HG03280 (cell line): ENCODE measurements at regions not wholly inside any gene's neighbourhood (a gene's known extent, or its start where the extent isn't known, plus 50 kb on each side); places are given as distances from the start of the nearest gene placed in this dataset.

Experiments used
- ATAC-seq: cut with Tn5 transposase; IDR thresholded peaks from one replicate; pipeline ENCODE4 v1.9.1; 2021; ENCODE audit warnings: mild to moderate bottlenecking, moderate library complexity; ENCODE audit not compliant: unreplicated experiment

DNA sequence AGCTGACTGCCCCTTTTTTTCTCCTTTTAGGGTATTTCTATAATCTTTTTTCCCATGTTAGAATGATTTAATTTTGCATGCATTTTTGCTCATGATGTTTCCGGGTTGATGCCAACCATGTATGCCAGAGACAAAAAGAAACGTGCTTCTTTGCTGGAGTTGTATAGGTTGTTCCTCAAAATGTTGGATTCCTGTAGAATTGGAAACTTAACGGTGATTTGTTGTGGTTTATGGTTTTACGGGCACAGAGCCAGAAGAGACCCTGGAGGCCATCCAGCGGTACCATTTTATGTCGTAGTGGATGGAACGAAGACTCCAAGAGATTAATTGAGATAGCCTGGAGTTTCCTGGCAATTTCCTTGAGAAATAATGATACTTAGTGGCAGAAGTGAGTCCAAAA is 481.5 kb upstream of the RGMA start:
- no peak for ATAC-seq

DNA sequence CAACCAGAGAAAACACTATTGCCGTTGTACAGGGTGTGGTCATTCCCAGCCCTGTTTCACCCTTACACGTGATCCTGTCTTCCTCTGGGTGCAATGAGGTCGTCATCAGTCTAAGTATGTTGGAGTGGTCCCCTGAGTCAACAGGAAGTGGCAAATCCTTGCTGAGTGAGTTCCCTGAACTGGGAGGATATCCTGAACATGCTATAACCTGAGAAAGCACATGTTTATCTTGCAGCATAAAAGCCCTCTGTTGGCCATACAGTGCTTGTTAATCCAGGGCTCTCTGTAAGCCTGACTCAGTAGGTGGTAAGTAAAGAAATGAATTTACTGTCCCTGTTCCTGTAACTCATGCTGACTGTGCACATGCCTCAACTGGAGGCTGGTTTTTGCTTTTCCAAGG is 477.8 kb upstream of the RGMA start:
- ATAC-seq: no peak

DNA sequence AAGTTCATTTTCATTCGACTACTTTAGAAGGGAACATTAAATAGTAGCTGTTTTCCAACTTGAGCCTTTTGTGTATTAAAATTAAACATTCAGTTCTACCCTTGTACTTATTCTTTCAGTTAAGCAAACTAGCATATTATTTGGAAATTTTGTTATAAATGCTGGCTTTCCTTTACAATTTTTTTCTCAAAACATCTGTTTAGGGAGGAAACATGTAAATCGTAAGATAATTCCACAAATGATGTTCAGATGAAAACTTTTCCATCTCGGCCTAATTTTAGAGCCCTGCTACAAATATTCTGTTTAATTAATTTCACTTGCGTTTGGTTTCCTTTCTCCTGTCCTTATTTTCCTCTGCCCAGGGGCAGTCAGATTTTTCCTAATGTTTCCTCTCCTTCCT is 476.2 kb upstream of the RGMA start:
- ATAC-seq: no peak

DNA sequence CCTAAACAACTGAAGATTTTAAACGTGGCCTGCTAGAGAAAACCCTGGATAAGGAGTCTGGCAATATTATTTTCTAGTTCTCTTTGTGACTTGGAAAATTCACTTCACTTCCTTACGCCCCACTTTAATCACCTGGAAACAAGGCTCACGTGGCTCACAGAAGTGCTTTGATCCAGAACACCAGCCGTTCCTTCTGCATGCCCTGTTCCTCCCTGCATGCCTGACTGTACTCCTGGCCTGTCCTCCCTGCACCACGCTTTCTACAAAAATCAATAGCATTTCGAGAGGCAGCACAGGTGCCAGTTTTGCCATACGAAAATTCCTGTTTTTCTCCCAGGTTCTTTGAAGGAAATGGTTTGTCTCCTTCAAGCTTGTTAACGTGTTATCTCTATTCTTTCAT is 474.2 kb upstream of the RGMA start:
- no peak for ATAC-seq

DNA sequence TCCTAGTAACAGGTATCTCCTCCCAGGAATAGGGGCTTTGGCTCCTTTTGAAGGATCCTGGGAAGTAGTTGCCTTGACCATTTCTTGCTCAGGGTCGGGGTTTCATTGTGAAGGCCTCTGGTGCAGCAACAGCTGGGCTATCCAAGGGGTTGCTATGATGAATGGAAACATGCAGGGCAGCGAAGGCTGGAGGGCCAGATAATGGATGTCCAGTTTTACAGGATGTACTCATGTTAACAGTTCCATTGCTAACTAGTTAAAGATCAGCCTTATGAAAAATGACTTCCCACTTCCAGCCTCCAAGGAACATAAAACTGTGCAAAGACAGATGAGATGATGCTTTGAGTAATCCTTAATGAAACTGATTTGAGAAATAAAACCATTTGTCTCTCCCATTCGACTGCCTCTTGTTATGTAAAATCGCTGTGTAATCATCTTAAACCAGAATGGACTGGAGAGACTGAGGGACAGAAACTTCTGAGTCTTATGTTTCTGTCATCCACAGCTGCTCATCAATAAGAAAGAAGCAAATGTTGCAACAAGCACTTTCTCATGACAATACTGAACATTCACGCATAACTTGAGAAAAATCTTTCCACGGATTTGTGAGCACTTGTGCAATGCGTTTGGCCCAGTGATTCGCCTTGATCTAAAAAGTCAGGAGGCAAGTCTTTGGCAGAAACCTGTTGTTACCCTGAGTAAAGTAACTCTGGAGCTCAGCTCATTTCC is 473.5 kb upstream of the RGMA start:
- ATAC-seq: no peak

DNA sequence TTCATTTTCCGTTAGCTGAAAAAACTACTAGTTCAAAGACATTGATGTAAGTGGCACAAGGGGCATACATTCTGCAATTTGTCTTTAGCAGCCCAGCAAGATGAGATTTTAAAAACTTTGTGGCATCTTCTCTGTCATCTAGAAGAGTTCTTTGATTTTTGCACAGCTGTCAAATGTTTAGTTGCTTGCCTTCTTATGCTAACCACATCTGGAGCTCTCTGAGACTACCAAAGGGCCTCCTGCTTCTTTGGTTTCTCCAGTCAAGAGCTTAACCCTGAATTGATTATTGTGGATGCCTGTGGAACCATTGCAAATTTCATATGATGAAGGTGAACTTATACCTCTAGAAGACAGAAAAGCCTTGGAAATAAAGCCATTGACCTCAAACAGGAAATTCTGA is 468.7 kb upstream of the RGMA start:
- no peak for ATAC-seq

DNA sequence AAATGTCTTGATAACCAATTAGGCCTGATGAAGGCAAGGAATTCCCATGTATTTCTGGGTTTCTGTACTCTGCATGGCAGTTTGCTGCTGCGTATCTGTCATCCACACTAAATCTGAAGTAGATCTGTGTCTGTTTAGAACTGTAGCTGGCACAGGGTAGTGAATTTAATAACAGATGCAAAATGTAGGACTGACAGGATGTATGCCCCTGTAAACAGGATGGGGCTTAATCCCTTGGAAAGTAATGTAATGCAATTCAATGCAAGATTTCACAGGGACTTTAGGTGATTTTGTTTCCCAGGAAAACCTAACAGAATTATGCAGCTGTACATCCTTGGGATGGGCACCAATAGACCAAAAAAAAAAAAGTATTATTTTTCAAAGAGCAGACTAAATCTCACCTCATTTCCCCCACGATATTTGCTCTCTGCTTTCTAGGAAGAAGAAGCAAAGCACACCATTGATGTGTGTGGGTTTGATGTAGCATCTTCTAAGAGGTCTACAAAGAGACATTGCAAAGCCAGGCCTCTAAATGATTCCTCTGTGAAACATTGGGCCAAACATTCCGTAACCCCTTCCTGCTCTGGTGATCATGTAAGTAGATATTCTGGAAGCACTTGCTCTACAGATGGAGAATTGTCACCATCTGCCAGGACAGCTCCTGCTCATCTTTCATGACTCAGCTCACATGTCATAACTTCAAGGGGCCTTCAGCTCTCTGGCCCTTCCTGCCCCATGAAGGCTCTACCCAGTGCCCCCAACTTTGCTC is 464.3 kb upstream of the RGMA start:
- no peak for ATAC-seq

DNA sequence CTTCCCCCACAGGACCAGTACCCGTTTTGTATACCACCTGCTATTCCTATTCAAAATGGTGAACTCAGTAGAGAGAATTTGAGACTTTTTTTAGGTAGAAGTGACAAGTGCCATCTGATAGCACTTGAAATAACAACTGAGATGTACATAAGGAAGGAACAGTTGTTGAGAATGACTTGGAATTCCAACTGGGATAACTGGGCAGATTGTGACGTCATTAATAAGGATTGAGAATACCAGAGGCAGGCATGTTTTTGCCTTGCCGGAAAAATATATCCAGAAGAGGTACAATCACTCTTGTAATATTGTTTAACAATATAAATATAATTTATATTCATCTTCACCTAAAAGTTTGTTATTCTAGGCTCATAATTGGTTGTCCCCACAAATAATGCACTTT is 454.1 kb upstream of the RGMA start:
- no peak for ATAC-seq

DNA sequence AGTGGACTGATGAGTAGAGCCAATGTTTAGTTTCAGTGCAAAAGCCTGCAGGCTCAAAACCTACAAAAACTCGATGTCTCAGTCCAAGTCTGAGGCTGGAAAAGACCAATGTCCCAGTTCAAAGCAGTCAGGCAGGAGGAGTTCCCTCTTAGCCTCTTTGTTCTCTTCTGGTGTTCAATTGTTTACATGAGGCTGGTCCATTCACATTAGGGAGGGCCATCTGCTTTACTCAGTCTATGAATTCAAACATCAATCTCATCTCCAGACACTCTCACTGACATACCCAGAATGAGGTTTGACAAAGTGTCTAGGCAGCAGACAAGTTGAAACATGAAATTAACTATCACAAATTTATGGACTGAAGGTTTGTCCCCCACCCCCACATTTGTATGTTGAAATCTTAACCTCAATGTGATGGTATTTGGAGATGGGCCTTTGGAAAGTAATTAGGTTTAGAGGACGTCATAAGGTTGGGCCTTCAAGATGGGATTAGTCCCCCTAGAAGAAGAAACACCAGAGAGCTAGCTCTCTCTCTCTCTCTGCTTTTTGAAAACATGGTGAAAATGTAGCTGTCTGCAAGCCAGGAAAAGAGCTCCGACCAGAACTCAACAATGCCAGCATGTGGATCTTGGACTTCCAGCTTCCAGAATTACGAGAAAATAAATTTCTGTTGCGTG is 438.5 kb upstream of the RGMA start:
- no peak for ATAC-seq

DNA sequence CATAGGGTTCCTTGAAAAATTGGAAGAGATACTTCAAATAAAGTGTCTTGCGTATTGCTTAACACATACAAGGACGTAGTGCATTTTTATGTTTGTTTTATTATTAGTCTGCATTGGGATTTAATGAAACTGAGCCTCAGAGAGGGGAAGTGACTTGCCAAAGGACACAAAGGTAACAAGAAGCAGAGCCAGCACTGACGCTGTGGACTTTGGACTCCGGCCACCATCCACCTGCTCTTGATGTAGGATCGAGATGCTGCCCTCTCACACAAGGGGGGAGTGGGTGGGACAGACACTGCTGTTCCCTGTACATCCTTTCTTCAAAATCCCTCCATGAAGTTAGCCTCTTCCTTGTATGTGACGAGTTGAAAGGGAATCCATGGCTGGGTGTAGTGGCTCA is 435.4 kb upstream of the RGMA start:
- ATAC-seq: no peak

DNA sequence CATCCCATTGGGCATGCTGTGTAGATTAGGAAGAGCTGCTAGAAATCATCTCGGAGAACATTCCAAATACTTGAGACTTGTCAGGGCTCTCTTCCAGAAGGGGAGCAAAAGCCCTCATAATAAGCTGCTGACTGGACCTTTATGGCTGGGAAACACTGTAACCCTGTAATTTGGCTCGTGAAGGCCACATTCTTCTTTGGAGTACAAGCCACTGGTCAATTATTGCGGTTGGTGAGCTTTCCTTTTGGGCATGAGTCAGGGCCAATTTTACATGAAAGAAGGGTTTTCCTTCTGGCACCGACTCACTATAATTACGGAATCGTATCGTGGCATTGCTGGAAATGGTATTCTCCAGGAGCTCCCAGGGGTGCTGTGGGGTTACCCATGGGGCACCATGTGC is 434.5 kb upstream of the RGMA start:
- no peak for ATAC-seq

DNA sequence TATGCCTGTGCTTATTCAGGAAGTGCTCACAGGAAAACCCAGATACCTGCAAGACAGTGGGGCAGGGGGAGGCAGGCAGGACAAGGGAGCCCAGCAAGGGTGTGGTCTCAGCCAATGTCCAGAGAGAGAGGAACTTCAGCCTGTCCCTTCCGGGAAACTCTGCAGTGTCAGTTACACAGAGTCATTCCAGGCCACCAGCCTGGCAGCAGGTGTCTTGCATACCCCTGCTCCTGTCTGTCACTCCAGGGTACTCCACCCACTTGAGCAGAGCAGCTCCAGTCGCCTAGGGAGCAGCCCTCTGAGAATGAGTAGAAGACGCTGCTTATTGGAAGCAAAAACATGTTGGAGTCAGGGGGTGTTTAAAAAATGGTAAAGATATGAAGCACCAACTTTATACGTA is 431.2 kb upstream of the RGMA start:
- ATAC-seq: no peak

DNA sequence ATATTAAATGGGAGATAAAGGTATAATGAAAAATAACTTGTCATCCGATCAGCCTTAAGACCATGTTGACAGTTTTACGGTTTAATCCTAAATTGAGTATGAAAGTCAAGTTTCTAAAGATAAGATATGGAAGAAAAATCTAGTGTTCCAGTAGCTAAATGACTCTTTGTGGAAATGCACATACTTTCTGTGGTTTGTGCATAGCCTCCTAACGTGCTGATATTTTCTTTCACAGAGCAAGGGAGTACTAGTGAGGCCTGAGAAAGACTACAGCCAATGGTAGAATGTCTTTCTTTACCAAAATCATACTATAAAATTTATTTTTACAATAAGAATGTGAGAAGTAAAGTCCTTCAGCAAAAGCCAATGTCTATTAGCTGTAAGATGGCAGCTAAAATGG is 430.6 kb upstream of the RGMA start:
- no peak for ATAC-seq

DNA sequence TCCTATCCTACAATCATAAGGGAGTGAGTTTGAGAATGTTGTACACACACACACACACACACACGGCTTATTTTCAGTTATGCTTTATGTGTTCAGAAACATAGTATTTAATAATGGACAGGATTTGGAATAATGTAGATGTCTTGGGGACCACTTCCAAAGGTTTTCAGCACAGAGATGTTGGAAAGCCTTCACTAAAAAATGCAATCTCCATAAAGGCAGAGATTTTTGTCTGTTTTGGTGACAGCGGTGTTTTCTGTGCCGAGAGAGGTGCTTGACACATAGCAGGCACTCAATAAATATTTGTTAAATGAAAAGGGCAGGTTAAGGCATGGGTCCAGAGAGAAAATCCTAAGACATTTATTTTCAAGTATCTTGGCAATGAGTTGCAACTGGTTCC is 428.2 kb upstream of the RGMA start:
- ATAC-seq: no peak

DNA sequence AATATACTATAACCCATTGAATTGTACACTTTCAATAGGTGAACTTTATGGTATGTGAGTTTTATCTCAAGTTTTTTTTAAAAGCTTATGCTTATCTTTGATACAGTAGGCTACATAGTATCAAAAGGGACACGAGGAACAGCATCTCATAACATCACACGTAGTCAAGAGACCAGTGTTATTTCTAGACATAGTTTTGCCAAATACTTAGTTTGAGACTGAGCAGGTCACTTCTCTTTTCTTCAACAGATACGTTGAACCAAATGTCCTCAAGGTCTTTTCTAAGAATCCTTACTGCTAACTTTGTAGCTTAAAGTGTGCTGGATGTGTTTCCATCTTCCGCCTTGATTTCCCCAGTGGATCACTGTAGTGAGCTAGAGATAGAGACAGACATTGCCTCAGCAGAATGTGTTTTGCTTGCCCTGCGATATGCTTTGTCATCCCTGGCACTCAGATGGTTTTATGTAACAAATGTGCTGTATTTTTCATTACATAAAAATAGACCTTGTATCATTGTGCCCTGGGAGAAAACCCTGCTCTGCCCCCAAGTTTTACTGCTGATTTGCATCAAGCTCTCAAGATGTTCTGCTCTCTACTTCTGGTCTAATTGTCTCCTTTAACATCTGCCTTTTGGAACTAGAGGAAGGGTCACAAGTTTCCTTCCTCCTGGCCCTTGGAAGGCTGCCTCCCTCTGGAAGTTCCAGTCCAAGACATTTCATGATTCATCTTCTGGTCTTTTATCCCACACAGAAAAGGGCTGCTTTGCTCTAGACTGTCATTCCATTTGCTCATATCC is 426.4 kb upstream of the RGMA start:
- ATAC-seq: no peak

DNA sequence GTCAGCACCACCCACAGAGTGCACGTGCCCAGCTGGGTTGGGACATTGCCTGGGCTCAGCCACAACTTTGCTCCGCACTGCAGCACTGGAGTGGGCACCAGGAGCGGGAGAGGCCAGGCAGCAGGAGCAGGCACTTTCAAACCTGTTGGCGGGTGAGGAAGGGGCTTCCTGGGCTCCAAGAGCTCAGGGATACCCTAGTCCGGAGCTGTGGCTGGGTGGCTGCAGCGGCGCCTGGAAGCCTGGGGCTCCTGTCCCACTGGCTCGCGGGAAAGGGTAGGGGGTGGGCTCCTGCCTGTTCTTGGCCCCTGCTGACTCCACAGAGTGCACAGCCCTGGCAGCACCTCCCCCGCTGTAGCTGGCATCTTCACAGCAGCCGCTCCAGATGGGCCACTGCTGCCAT is 417.6 kb upstream of the RGMA start:
- ATAC-seq: no peak

DNA sequence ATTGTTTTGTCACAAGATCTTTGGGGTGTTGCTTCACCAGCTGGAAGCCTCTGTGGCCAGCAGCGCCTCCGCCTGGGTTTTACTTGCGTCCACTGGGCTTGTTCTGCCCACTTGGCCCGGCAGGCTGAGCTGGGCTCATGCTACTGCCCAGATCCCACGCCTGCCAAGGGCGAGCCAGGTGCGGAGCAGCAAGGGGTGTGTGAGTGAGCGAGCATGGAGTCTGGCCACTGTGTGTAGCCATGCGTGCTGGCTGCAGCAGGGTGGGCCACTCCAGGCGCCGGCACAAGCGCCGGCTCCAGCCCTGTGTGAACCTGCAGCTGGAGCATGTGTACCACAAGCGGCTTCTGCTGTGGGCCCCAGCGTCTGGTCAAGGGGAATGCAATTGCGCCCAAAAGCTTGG is 416.5 kb upstream of the RGMA start:
- ATAC-seq: no peak

DNA sequence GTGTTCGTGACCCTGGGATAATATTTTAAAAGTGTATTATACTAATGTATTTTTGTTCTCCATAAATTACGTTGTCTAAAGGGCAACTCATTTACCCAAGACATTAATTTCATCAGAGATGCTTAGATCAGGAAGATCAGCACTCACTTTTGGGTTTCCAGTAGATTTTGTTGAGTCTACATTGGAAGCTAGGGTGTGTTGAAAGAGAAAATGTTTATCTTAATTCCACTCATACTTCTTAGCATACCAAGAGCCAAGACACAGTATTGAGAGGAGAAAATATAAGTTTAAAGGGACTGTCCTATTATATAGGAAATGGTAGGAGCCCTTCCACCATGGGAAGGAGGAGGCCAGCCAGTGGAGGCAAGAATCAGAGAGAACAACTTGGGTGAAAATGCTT is 412.9 kb upstream of the RGMA start:
- ATAC-seq: no peak

DNA sequence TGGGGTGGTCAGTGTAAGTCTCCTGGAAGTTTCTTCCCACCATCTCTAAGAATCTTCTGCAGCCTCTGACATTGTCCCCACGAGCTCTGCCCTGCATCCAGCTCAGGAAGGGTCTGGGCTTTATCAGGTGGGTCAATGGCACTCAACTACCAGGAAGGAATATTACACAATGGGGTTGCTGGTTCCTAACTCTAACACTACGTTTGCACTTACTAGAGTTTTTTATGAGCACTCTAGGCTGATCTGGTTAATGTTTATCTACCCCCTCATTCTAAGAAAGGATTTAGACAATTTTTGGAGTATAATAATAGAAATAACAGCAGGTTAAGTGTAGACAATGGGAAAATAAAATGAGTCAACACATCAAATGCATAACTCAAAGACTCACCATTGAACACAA is 411.1 kb upstream of the RGMA start:
- ATAC-seq: no peak

DNA sequence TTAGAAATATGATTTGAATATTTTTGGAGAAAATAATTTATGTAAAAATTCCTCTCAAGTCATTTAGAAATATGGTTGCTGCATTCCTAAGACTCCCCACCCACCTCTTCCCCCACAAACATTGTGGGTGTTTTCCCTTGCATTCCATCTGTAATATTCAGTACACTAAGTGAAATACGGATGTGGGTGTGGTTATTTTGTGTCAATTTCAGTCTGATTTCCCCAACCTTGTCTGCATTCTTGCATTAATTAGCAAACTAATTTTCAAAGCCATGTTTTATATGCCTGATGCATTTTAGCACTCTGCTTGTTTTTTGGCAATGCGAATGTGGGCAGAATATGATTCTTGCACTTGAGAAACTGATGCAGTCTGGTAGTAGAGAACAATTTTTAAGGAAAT is 408.3 kb upstream of the RGMA start:
- ATAC-seq: no peak

DNA sequence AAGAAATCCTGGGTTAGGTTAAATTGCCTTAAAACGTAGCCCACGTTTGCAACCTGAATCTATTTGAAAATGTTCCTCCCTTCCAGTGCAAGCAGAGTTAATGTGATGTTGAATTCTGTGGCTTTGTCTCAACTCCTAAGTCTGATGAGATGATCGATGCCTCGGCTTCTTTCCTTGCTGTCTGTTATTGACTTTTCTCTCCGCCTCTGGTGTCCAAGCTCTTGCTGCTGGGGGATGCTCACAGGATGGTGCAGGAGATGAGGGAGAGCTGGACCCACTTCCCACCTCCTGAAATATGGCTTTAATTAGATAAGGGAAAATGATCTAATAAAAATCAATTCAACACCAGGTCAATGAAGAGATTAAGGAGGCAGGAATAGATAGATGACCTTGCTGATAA is 407.9 kb upstream of the RGMA start:
- no peak for ATAC-seq
